ENCODE measurements at regions not wholly inside any gene's neighbourhood (a gene's known extent, or its start where the extent isn't known, plus 50 kb on each side); places are given as distances from the start of the nearest gene placed in this dataset.

- Histone ChIP-seq H4K20me1 (ENCODE audit: control insufficient read depth, insufficient read depth) (no peaks in the 10 kb centered on the region), H3K36me3 (ENCODE audit: control insufficient read depth in 2 of 2, insufficient read depth in 2 of 2, low read length in 1 of 2) (no peaks in the 10 kb centered on the region), H2AFZ (ENCODE audit: control insufficient read depth, low read depth, low read length) (no peak overlapping the region), H3K4me2 (ENCODE audit: control insufficient read depth, insufficient read depth) (no peak overlapping the region), H3K79me2 (ENCODE audit: control insufficient read depth, insufficient read depth, low read length) (no peaks in the 10 kb centered on the region), H3K9me3 (replicated peaks; ENCODE audit: control insufficient read depth, insufficient read depth, low read length) (no peaks in the 10 kb centered on the region), H3K4me1 (ENCODE audit: control insufficient read depth, insufficient read depth, low read length) (no peaks in the 10 kb centered on the region; the same call in 1 of the 2 replicates), H3K27me3 (replicated peaks in 1 of 2; ENCODE audit: control insufficient read depth in 2 of 2, insufficient read depth in 2 of 2, low read length in 1 of 2) (no peaks in the 10 kb centered on the region), H3K9ac (ENCODE audit: control insufficient read depth, insufficient read depth, low read length) (no peak overlapping the region), H3K27ac (ENCODE audit: control insufficient read depth, insufficient read depth) (no peak overlapping the region), H3K4me3 (no peak overlapping the region)
- DNase-seq (ENCODE audit: low read depth, low spot score) = no peak
- ATAC-seq = no peak; the same call in 2 of the 3 replicates
- ChIA-PET POLR2A (no interaction called here), CTCF (interaction anchor here (0.9 to 1.0 kb wide), 2 partner anchors 14 to 29 kb away, joined by 3 to 6 read pairs; no protein-coding TSS in a partner anchor), SMC1A (ENCODE audit: uncharacterized antibody, unreplicated experiment) (interaction anchor here (0.7 to 1.0 kb wide), 2 partner anchors 23 to 84 kb away, joined by 3 read pairs; no protein-coding TSS in a partner anchor), RAD21 (ENCODE audit: unreplicated experiment) (no interaction called here)
- no peak for TF ChIP-seq SREBF2 (IDR thresholded peaks at IDR 0.05; ENCODE audit: low read length)
- TF ChIP-seq RUNX3 (IDR thresholded peaks at IDR 0.05; ENCODE audit: low read length) = peak; percentile 38; the same call in 1 of the 2 replicates
- FAIRE-seq = no peak
- no TSS peak for BruUV-seq (replicated peaks)
- 90% methylated on average over 3 of the region's 3 CpGs for WGBS (ENCODE audit: insufficient coverage, insufficient replicate concordance, low lambda C conversion rate, missing lambda C conversion rate)
- intact Hi-C loops (cut with micrococcal nuclease; ENCODE audit: unreplicated experiment) (no loop called here), in situ Hi-C loops (cut with MboI) (no loop called here)
These were observed 78.7 kb downstream of the PRORP start for GRCh38 chr14:35201066-35201465.

DNA sequence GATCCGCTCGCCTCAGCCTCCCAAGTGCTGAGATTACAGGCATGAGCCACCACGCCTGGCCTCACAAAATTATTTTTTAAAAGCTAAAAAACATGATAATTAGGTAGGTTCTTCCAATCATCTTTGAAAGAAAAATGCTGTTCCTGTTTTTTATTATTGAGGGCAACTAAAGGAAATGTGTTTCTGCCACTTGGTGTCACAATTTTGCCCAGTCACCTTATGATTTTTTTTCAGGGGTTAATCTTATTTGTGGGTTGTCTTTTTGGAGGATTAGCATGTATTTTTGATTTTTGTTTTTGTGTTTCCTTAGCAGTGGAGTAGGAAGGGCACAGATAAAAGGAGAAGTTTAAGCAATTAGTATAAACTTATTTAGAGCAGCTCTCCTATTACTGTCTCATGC is 79.8 kb downstream of the PRORP start:
- ChIA-PET RAD21 (ENCODE audit: unreplicated experiment) (no interaction called here), POLR2A (no interaction called here), SMC1A (ENCODE audit: uncharacterized antibody, unreplicated experiment) (interaction anchor here (1.2 to 1.6 kb wide), 2 partner anchors 11 to 61 kb away, joined by 3 to 4 read pairs; no protein-coding TSS in a partner anchor), CTCF (interaction anchor here (1.1 to 2.0 kb wide), 2 partner anchors 37 to 62 kb away, joined by 3 to 6 read pairs; no protein-coding TSS in a partner anchor)
- Histone ChIP-seq H3K27me3 (replicated peaks in 1 of 2; ENCODE audit: control insufficient read depth in 2 of 2, insufficient read depth in 2 of 2, low read length in 1 of 2) (no peaks in the 10 kb centered on the region), H3K36me3 (ENCODE audit: control insufficient read depth in 2 of 2, insufficient read depth in 2 of 2, low read length in 1 of 2) (no peaks in the 10 kb centered on the region), H4K20me1 (ENCODE audit: control insufficient read depth, insufficient read depth) (no peaks in the 10 kb centered on the region), H3K79me2 (ENCODE audit: control insufficient read depth, insufficient read depth, low read length) (no peaks in the 10 kb centered on the region), H3K27ac (ENCODE audit: control insufficient read depth, insufficient read depth) (no peak overlapping the region), H3K4me2 (ENCODE audit: control insufficient read depth, insufficient read depth) (no peak overlapping the region), H3K4me1 (ENCODE audit: control insufficient read depth, insufficient read depth, low read length) (no peaks in the 10 kb centered on the region), H2AFZ (ENCODE audit: control insufficient read depth, low read depth, low read length) (no peak overlapping the region), H3K4me3 (no peak overlapping the region), H3K9me3 (replicated peaks; ENCODE audit: control insufficient read depth, insufficient read depth, low read length) (no peaks in the 10 kb centered on the region), H3K9ac (ENCODE audit: control insufficient read depth, insufficient read depth, low read length) (no peak overlapping the region)
- no peak for FAIRE-seq
- in situ Hi-C loops (cut with MboI) = no loop called here
- BruUV-seq (replicated peaks) = no TSS peak
- no peak for DNase-seq (ENCODE audit: low read depth, low spot score)
- intact Hi-C loops (cut with micrococcal nuclease; ENCODE audit: unreplicated experiment) = no loop called here
- 98% methylated on average over 3 of the region's 3 CpGs for WGBS (ENCODE audit: insufficient coverage, insufficient replicate concordance, low lambda C conversion rate, missing lambda C conversion rate)
- no peak for ATAC-seq
- TF ChIP-seq NFXL1 (IDR thresholded peaks at IDR 0.05; ENCODE audit: borderline replicate concordance) (no peak), SMAD1 (IDR thresholded peaks at IDR 0.05; ENCODE audit: low read depth, partially characterized antibody) (no peak), HCFC1 (IDR thresholded peaks at IDR 0.05; ENCODE audit: low read length) (no peak), ZBTB40 (IDR thresholded peaks at IDR 0.05; ENCODE audit: borderline replicate concordance) (no peak), MTA2 (IDR thresholded peaks at IDR 0.05; ENCODE audit: low read depth) (no peak), RAD51 (IDR thresholded peaks at IDR 0.05) (no peak), NR2C1 (IDR thresholded peaks at IDR 0.05) (no peak), MEF2B (IDR thresholded peaks at IDR 0.05; ENCODE audit: partially characterized antibody, poor library complexity, severe bottlenecking) (no peak), ZNF622 (IDR thresholded peaks at IDR 0.05) (no peak), YBX1 (IDR thresholded peaks at IDR 0.05) (no peak), PML (IDR thresholded peaks at IDR 0.05; ENCODE audit: low read length) (no peak)
- TF ChIP-seq, protein P1, sequence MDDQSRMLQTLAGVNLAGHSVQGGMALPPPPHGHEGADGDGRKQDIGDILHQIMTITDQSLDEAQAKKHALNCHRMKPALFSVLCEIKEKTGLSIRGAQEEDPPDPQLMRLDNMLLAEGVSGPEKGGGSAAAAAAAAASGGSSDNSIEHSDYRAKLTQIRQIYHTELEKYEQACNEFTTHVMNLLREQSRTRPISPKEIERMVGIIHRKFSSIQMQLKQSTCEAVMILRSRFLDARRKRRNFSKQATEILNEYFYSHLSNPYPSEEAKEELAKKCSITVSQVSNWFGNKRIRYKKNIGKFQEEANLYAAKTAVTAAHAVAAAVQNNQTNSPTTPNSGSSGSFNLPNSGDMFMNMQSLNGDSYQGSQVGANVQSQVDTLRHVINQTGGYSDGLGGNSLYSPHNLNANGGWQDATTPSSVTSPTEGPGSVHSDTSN (IDR thresholded peaks at IDR 0.05; ENCODE audit: insufficient replicate concordance, low read depth, low read length) = no peak

All from GM12878 (cell line).